Uterus (tissue), 3 donors: ENCODE measurements at regions not wholly inside any gene's neighbourhood (a gene's known extent, or its start where the extent isn't known, plus 50 kb on each side); places are given as distances from the start of the nearest gene placed in this dataset.

Source experiments
- DNase-seq, 2 donors: peaks; one replicate each; pipeline ENCODE4 v3.0.0-alpha.2; 2019 to 2020
- H3K27ac ChIP-seq, 2 donors: fragments of 200-600 bp; sonication (generic); 1 replicate in 1 of 2; 2 replicates in 1 of 2; pipeline ENCODE4 v1.5.1; 2016 to 2018
- H3K27me3 ChIP-seq, 2 donors: fragments of 200-600 bp; sonication (generic); one replicate each; pipeline ENCODE4 v1.5.1; 2018 to 2019; ENCODE audit warnings: control low read depth in 1 of 2
- H3K36me3 ChIP-seq, 2 donors: fragments of 200-600 bp; sonication (generic); one replicate each; pipeline ENCODE4 v1.5.1; 2019; ENCODE audit warnings: control low read depth in 1 of 2
- H3K4me1 ChIP-seq, 2 donors: fragments of 200-600 bp; sonication (generic); one replicate each; pipeline ENCODE4 v1.5.1; 2018 to 2019; ENCODE audit warnings: control low read depth in 1 of 2
- H3K4me3 ChIP-seq, 2 donors: fragments of 200-600 bp; sonication (generic); 1 replicate in 1 of 2; 2 replicates in 1 of 2; pipeline ENCODE4 v1.5.1; 2018 to 2019; ENCODE audit warnings: mild to moderate bottlenecking in 1 of 2
- H3K9me3 ChIP-seq, 2 donors: fragments of 200-600 bp; sonication (generic); one replicate each; pipeline ENCODE4 v1.5.1; 2019; ENCODE audit warnings: control low read depth in 1 of 2
- POLR2A ChIP-seq, 2 donors: fragments of 450-650 bp; IDR thresholded peaks; one replicate each; pipeline ENCODE4 v1.6.1; 2016; ENCODE audit warnings: antibody characterized with exemption in 2 of 2, mild to moderate bottlenecking in 1 of 2, moderate library complexity in 1 of 2
- intact Hi-C: fragments of 100-400 bp; cut with DNase I; formaldehyde crosslinking; loops from one replicate; pipeline ENCODE4 v1.15.1; 2023; ENCODE audit warnings: low total_unique reads
- TF ChIP-seq, protein P1 (sequence below), 4 experiments: fragments of 200-600 bp in 2 of 4; fragments of 450-650 bp in 2 of 4; sonication (generic) in 2 of 4; IDR thresholded peaks; one replicate each; pipeline ENCODE4 v1.5.1; 2016 to 2019; ENCODE audit warnings: antibody characterized with exemption in 4 of 4, mild to moderate bottlenecking in 2 of 4, moderate library complexity in 1 of 4
- donor health status: DM: yes; HTN: yes; CAD: no.

DNA sequence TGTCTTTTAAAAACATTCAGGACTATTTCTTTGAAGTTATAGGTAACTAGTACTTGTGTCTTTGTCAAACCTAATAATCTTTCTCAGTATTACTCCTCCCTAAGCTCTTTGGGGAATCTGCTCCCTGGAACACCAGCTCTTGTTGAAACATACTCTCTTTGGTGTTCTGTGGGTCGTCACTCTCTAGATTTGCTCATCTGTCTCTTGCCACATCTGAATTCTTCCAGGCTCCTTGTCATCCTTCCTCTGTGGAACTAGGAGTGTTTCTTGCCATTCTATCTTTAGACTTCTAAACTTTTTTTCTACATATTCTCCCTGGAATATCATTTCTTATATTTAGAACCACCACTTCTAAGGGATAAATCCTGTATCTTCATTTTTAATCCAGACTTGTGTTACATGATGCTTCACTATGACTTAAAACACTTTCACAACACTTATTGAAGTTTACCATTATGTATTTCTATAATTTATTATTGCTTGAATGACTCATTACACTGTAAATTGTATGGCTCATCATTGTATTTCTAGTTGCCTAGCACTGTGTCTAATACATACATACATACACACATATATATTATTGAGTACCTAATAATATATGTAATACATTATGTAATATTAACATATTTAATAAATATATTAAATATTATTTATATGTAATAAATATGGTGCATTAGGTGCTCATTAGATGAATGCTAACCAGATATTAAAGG lies 186.1 kb downstream of the TMA16 start:
- no peaks in the 10 kb centered on the region for H3K36me3 ChIP-seq
- H3K27me3 ChIP-seq = no peaks in the 10 kb centered on the region
- H3K4me1 ChIP-seq = no peaks in the 10 kb centered on the region
- intact Hi-C loops = no loop called here
- TF ChIP-seq, protein P1, sequence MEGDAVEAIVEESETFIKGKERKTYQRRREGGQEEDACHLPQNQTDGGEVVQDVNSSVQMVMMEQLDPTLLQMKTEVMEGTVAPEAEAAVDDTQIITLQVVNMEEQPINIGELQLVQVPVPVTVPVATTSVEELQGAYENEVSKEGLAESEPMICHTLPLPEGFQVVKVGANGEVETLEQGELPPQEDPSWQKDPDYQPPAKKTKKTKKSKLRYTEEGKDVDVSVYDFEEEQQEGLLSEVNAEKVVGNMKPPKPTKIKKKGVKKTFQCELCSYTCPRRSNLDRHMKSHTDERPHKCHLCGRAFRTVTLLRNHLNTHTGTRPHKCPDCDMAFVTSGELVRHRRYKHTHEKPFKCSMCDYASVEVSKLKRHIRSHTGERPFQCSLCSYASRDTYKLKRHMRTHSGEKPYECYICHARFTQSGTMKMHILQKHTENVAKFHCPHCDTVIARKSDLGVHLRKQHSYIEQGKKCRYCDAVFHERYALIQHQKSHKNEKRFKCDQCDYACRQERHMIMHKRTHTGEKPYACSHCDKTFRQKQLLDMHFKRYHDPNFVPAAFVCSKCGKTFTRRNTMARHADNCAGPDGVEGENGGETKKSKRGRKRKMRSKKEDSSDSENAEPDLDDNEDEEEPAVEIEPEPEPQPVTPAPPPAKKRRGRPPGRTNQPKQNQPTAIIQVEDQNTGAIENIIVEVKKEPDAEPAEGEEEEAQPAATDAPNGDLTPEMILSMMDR (IDR thresholded peaks at IDR 0.05) = no peak
- no peak for TF ChIP-seq POLR2A (IDR thresholded peaks at IDR 0.05)
- no peaks in the 10 kb centered on the region for H3K9me3 ChIP-seq
- no peak overlapping the region for H3K4me3 ChIP-seq
- no peak overlapping the region for H3K27ac ChIP-seq
- DNase-seq = no peak

DNA sequence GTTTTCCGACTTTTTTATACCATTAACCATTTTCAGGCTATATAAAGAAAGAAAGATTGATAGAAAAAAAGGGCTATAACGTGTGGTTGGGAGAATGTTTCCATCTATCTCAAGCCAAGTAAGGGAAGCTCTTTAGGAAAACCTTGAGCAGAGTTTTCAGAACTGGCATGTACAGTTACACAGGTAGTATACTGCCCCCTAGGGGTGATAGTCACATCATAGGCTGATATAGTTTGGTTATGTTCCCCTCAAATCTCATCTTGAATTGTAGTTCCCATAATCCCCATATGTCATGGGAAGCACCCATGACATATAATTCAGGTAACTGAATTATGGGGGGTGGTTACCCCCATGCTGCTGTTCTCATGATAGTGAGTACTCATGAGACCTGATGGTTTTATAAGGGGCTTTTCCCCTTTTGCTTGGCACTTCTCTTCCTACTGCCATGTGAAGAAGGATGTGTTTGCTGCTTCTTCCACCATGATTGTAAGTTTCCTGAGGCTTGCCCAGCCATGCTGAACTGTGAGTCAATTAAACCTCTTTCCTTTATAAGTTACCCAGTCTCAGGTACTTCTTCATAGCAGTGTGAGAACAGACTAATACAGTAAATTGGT lies 186.8 kb downstream of the TMA16 start:
- H3K4me1 ChIP-seq = no peaks in the 10 kb centered on the region
- intact Hi-C loops = no loop called here
- H3K9me3 ChIP-seq = no peaks in the 10 kb centered on the region
- H3K4me3 ChIP-seq = no peak overlapping the region
- TF ChIP-seq, protein P1 (IDR thresholded peaks at IDR 0.05) = peak in 2 of 4 experiments; percentile 10 to 15
- no peak for TF ChIP-seq POLR2A (IDR thresholded peaks at IDR 0.05)
- no peaks in the 10 kb centered on the region for H3K27me3 ChIP-seq
- no peak for DNase-seq
- no peak overlapping the region for H3K27ac ChIP-seq
- no peaks in the 10 kb centered on the region for H3K36me3 ChIP-seq

DNA sequence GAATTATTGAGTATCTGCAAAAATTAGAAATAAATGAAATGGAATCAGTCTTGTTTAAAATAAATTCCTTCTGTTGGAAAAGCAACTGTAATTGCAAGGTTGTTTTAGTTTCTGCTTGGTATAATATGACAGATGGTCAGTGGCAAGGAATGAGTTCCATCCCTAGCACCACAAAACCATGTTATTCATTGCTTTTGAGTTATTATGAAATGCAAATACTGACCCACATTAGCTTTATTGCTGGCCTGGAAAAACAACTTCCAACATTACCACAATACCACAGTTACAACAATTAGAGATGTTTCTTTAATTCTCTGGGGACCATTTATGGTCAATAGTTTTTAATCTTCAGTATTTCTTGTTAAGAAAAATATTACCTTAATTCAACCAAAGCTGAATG lies 194.4 kb downstream of the TMA16 start:
- Histone ChIP-seq H3K36me3 (no peaks in the 10 kb centered on the region), H3K27me3 (no peaks in the 10 kb centered on the region), H3K4me1 (no peaks in the 10 kb centered on the region), H3K9me3 (no peaks in the 10 kb centered on the region), H3K27ac (no peak overlapping the region), H3K4me3 (no peak overlapping the region)
- intact Hi-C loops = no loop called here
- DNase-seq = no peak
- TF ChIP-seq, protein P1 (IDR thresholded peaks at IDR 0.05) = no peak

DNA sequence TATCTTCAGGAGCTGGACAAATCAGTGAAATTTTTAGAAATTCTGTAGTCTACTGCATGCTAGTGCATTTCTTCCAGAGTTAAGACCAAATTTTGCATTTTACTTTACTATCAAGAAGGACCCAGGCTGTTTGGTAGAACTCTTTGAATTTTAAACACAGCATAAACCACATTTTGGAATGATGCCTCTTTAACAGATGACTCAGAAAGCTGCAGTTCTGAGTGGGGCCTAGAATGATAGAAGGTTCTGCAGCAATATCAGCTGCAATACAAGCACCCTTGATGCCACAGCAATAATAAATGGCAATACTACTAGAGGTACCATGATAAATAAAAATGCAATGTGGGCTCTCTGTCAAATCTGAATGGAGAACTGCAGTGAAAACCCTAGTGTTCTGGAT lies 198.7 kb downstream of the TMA16 start:
- H3K4me3 ChIP-seq = no peak overlapping the region
- DNase-seq = no peak
- no peaks in the 10 kb centered on the region for H3K4me1 ChIP-seq
- no peaks in the 10 kb centered on the region for H3K36me3 ChIP-seq
- H3K27me3 ChIP-seq = no peaks in the 10 kb centered on the region
- H3K27ac ChIP-seq = no peak overlapping the region
- no peaks in the 10 kb centered on the region for H3K9me3 ChIP-seq
- no peak for TF ChIP-seq POLR2A (IDR thresholded peaks at IDR 0.05)
- TF ChIP-seq, protein P1 (IDR thresholded peaks at IDR 0.05) = no peak
- intact Hi-C loops = no loop called here

DNA sequence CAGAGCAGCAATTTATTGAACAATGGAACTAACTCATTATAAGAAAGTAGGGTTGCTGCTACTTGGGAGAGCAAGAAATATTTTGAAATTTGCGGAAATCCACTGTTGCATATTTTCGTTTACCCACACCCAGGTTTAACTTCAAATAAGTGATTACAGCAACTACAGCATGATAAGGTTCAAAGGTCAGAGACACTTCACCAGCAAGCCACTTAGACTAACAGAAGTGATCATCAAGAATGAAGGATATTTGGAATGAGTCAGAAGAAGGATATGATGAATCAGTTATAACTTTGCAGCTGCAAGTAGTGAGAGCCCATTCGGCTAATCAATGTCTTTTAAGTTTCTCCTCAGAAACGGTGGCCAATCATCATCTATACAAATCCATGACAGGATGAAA lies 199.3 kb downstream of the TMA16 start:
- no peak for TF ChIP-seq POLR2A (IDR thresholded peaks at IDR 0.05)
- TF ChIP-seq, protein P1 (IDR thresholded peaks at IDR 0.05) = no peak
- intact Hi-C loops = no loop called here
- Histone ChIP-seq H3K4me3 (no peak overlapping the region), H3K9me3 (no peaks in the 10 kb centered on the region), H3K27me3 (no peaks in the 10 kb centered on the region), H3K27ac (no peak overlapping the region), H3K36me3 (no peaks in the 10 kb centered on the region), H3K4me1 (no peaks in the 10 kb centered on the region)
- DNase-seq = no peak
